ENCODE measurements at regions not wholly inside any gene's neighbourhood (a gene's known extent, or its start where the extent isn't known, plus 50 kb on each side); places are given as distances from the start of the nearest gene placed in this dataset.
"Not testable (repeated sequence)": the region's sequence is repeated elsewhere in the genome, so short reads cannot be mapped to it uniquely, and the experiment has no call there.

- H3K79me2 ChIP-seq (ENCODE audit: low read length); H2AFZ ChIP-seq (ENCODE audit: low read length); H4K20me1 ChIP-seq (ENCODE audit: low read length); H3K9me2 ChIP-seq (replicated peaks; ENCODE audit: low read length); intact Hi-C loops (cut with micrococcal nuclease); H3K36me3 ChIP-seq (ENCODE audit: low read depth, low read length); H3K9me3 ChIP-seq (ENCODE audit: low read length); H3K27me3 ChIP-seq (ENCODE audit: low read length); H3K27ac ChIP-seq (ENCODE audit: low read length); H3K9ac ChIP-seq (ENCODE audit: low read length); H3F3A ChIP-seq (ENCODE audit: low read length, unreplicated experiment); H3K4me2 ChIP-seq (ENCODE audit: low read length); ATAC-seq; POLR2A ChIA-PET (ENCODE audit: unreplicated experiment); DNase-seq; H3K4me3 ChIP-seq (ENCODE audit: low read length); BruUV-seq (replicated peaks); H3K4me1 ChIP-seq (ENCODE audit: insufficient read depth, low read length); CTCF ChIA-PET: not testable (repeated sequence)
These were observed 136.0 kb downstream of the OTOP1 start for GRCh38 chr4:4090720-4091119.

- CTCF ChIA-PET; DNase-seq; H3K4me2 ChIP-seq (ENCODE audit: low read length); BruUV-seq (replicated peaks); H2AFZ ChIP-seq (ENCODE audit: low read length); POLR2A ChIA-PET (ENCODE audit: unreplicated experiment); H3K36me3 ChIP-seq (ENCODE audit: low read depth, low read length); H3K79me2 ChIP-seq (ENCODE audit: low read length); ATAC-seq; H3F3A ChIP-seq (ENCODE audit: low read length, unreplicated experiment); H3K9ac ChIP-seq (ENCODE audit: low read length); H3K27me3 ChIP-seq (ENCODE audit: low read length); H3K4me1 ChIP-seq (ENCODE audit: insufficient read depth, low read length); H3K4me3 ChIP-seq (ENCODE audit: low read length); H4K20me1 ChIP-seq (ENCODE audit: low read length); H3K9me2 ChIP-seq (replicated peaks; ENCODE audit: low read length); intact Hi-C loops (cut with micrococcal nuclease); H3K27ac ChIP-seq (ENCODE audit: low read length); H3K9me3 ChIP-seq (ENCODE audit: low read length): not testable (repeated sequence)
These were observed 134.6 kb downstream of the OTOP1 start for GRCh38 chr4:4092159-4092558.

GRCh38 chr4:4099610-4100009 lies 127.1 kb downstream of the OTOP1 start:
- H3K9me2 ChIP-seq (replicated peaks; ENCODE audit: low read length); H4K20me1 ChIP-seq (ENCODE audit: low read length); H3K36me3 ChIP-seq (ENCODE audit: low read depth, low read length); H3K4me2 ChIP-seq (ENCODE audit: low read length); DNase-seq; H3K4me3 ChIP-seq (ENCODE audit: low read length); H3K9ac ChIP-seq (ENCODE audit: low read length); BruUV-seq (replicated peaks); H3K9me3 ChIP-seq (ENCODE audit: low read length); H3K27me3 ChIP-seq (ENCODE audit: low read length); H3K79me2 ChIP-seq (ENCODE audit: low read length); H3K27ac ChIP-seq (ENCODE audit: low read length); H3K4me1 ChIP-seq (ENCODE audit: insufficient read depth, low read length); ATAC-seq; H2AFZ ChIP-seq (ENCODE audit: low read length); intact Hi-C loops (cut with micrococcal nuclease); POLR2A ChIA-PET (ENCODE audit: unreplicated experiment); CTCF ChIA-PET; H3F3A ChIP-seq (ENCODE audit: low read length, unreplicated experiment): not testable (repeated sequence)

- H3K4me2 ChIP-seq (ENCODE audit: low read length); H3K4me1 ChIP-seq (ENCODE audit: insufficient read depth, low read length); H3F3A ChIP-seq (ENCODE audit: low read length, unreplicated experiment); POLR2A ChIA-PET (ENCODE audit: unreplicated experiment); H4K20me1 ChIP-seq (ENCODE audit: low read length); H3K9me2 ChIP-seq (replicated peaks; ENCODE audit: low read length); BruUV-seq (replicated peaks); H3K36me3 ChIP-seq (ENCODE audit: low read depth, low read length); H3K9me3 ChIP-seq (ENCODE audit: low read length); ATAC-seq; H3K9ac ChIP-seq (ENCODE audit: low read length); H3K79me2 ChIP-seq (ENCODE audit: low read length); H2AFZ ChIP-seq (ENCODE audit: low read length); H3K4me3 ChIP-seq (ENCODE audit: low read length); H3K27ac ChIP-seq (ENCODE audit: low read length); CTCF ChIA-PET; DNase-seq: not testable (repeated sequence)
- H3K27me3 ChIP-seq (ENCODE audit: low read length): peaks cover 13% of the 10 kb centered on the region
- intact Hi-C loops (cut with micrococcal nuclease): loop anchor here (5.0 kb wide), 1 partner anchor 120 kb away; no protein-coding TSS in a partner anchor
These were observed 119.8 kb downstream of the OTOP1 start for GRCh38 chr4:4106923-4107322.

- H3K9me3 ChIP-seq (ENCODE audit: low read length); H3K27ac ChIP-seq (ENCODE audit: low read length); H3K79me2 ChIP-seq (ENCODE audit: low read length); POLR2A ChIA-PET (ENCODE audit: unreplicated experiment); CTCF ChIA-PET; H3K4me1 ChIP-seq (ENCODE audit: insufficient read depth, low read length); H3K36me3 ChIP-seq (ENCODE audit: low read depth, low read length); H2AFZ ChIP-seq (ENCODE audit: low read length); H3K9me2 ChIP-seq (replicated peaks; ENCODE audit: low read length); H3K9ac ChIP-seq (ENCODE audit: low read length); H3F3A ChIP-seq (ENCODE audit: low read length, unreplicated experiment); H4K20me1 ChIP-seq (ENCODE audit: low read length); BruUV-seq (replicated peaks): not testable (repeated sequence)
- TF ChIP-seq CTCF (conservative IDR thresholded peaks at IDR 0.05; ENCODE audit: low read depth, low read length): peak; percentile 46
- peak overlapping the region; percentile 67 for H3K4me2 ChIP-seq (ENCODE audit: low read length)
- peak; percentile 58 for ATAC-seq
- intact Hi-C loops (cut with micrococcal nuclease): loop anchor here (5.0 kb wide), 1 partner anchor 120 kb away; no protein-coding TSS in a partner anchor
- peaks cover 13% of the 10 kb centered on the region for H3K27me3 ChIP-seq (ENCODE audit: low read length)
- peak; percentile 61 for DNase-seq
- H3K4me3 ChIP-seq (ENCODE audit: low read length): peak overlapping the region; percentile 46; the same call in 1 of the 2 replicates
These were observed 119.2 kb downstream of the OTOP1 start for GRCh38 chr4:4107411-4108107.

- H3K36me3 ChIP-seq (ENCODE audit: low read depth, low read length); CTCF ChIA-PET; H2AFZ ChIP-seq (ENCODE audit: low read length); H3K4me3 ChIP-seq (ENCODE audit: low read length); H3K9me3 ChIP-seq (ENCODE audit: low read length); POLR2A ChIA-PET (ENCODE audit: unreplicated experiment); H3K4me1 ChIP-seq (ENCODE audit: insufficient read depth, low read length); BruUV-seq (replicated peaks); H3K9me2 ChIP-seq (replicated peaks; ENCODE audit: low read length); H3F3A ChIP-seq (ENCODE audit: low read length, unreplicated experiment); H4K20me1 ChIP-seq (ENCODE audit: low read length); H3K4me2 ChIP-seq (ENCODE audit: low read length); H3K27ac ChIP-seq (ENCODE audit: low read length); intact Hi-C loops (cut with micrococcal nuclease); H3K9ac ChIP-seq (ENCODE audit: low read length); DNase-seq; H3K79me2 ChIP-seq (ENCODE audit: low read length); ATAC-seq: not testable (repeated sequence)
- H3K27me3 ChIP-seq (ENCODE audit: low read length): peaks cover 10% of the 10 kb centered on the region; the same call in 1 of the 2 replicates
These were observed 111.3 kb downstream of the OTOP1 start for GRCh38 chr4:4115381-4115780.

Data from PC-3 (cell line).